Neuronal stem cell (in vitro differentiated cells): ENCODE measurements at regions not wholly inside any gene's neighbourhood (a gene's known extent, or its start where the extent isn't known, plus 50 kb on each side); places are given as distances from the start of the nearest gene placed in this dataset.

ENCODE experiments used
- DNase-seq: peaks from one replicate; pipeline ENCODE4 v3.0.0-alpha.2; 2013; ENCODE audit warnings: low spot score
- H2AFZ ChIP-seq: one replicate; pipeline ENCODE4 v1.6.1; 2013; ENCODE audit warnings: mild to moderate bottlenecking, low read length, inconsistent platforms
- H2AK5ac ChIP-seq: 2 replicates; pipeline ENCODE4 v1.6.1; 2013; ENCODE audit warnings: low read depth, mild to moderate bottlenecking, inconsistent platforms, low read length, moderate library complexity, mixed read lengths
- H2BK120ac ChIP-seq: 2 replicates; pipeline ENCODE4 v1.6.1; 2013; ENCODE audit warnings: low read depth, mild to moderate bottlenecking, inconsistent platforms, low read length, moderate library complexity, mixed read lengths
- H2BK12ac ChIP-seq: one replicate; pipeline ENCODE4 v1.6.1; 2013; ENCODE audit warnings: low read length, inconsistent platforms
- H2BK15ac ChIP-seq: 2 replicates; pipeline ENCODE4 v1.6.1; 2013; ENCODE audit warnings: mild to moderate bottlenecking, low read length, inconsistent platforms, mixed read lengths
- H2BK5ac ChIP-seq: one replicate; pipeline ENCODE4 v1.6.1; 2013; ENCODE audit warnings: inconsistent platforms, mild to moderate bottlenecking, low read length, moderate library complexity
- H3K14ac ChIP-seq: one replicate; pipeline ENCODE4 v1.6.1; 2013; ENCODE audit warnings: low read length, inconsistent platforms
- H3K18ac ChIP-seq: 2 replicates; pipeline ENCODE4 v1.6.1; 2013; ENCODE audit warnings: low read length, inconsistent platforms
- H3K23ac ChIP-seq: 2 replicates; pipeline ENCODE4 v1.6.1; 2013; ENCODE audit warnings: low read depth, mild to moderate bottlenecking, mixed read lengths, low read length, inconsistent platforms; ENCODE audit not compliant: poor library complexity
- H3K27ac ChIP-seq: replicated peaks from 3 replicates; pipeline ENCODE4 v1.5.1; 2013; ENCODE audit warnings: low read length, inconsistent platforms
- H3K27me3 ChIP-seq, 3 experiments: 2 replicates each; pipeline ENCODE4 v1.6.1; 2013; ENCODE audit warnings: low read length in 3 of 3, mild to moderate bottlenecking in 2 of 3, inconsistent platforms in 1 of 3, low read depth in 1 of 3, mixed read lengths in 1 of 3, moderate library complexity in 1 of 3; ENCODE audit not compliant: control insufficient read depth in 3 of 3, insufficient read depth in 3 of 3
- H3K36me3 ChIP-seq, 2 donors: replicated peaks in 1 of 2; 2 replicates each; pipeline ENCODE4 v1.6.1; 2013; ENCODE audit warnings: low read length in 2 of 2; ENCODE audit not compliant: control insufficient read depth in 2 of 2, insufficient read depth in 2 of 2
- H3K4ac ChIP-seq: 2 replicates; pipeline ENCODE4 v1.6.1; 2013; ENCODE audit warnings: inconsistent platforms, mild to moderate bottlenecking, low read length, moderate library complexity
- H3K4me1 ChIP-seq, 2 donors: 1 replicate in 1 of 2; 2 replicates in 1 of 2; pipeline ENCODE4 v1.6.1; 2013; ENCODE audit warnings: low read length in 2 of 2, low read depth in 1 of 2; ENCODE audit not compliant: control insufficient read depth in 2 of 2, insufficient read depth in 1 of 2
- H3K4me2 ChIP-seq: one replicate; pipeline ENCODE4 v1.6.1; 2013; ENCODE audit warnings: mild to moderate bottlenecking, low read length, inconsistent platforms; ENCODE audit not compliant: insufficient read depth, poor library complexity, severe bottlenecking
- H3K4me3 ChIP-seq, 2 donors: 2 replicates each; pipeline ENCODE4 v1.5.1; 2013; ENCODE audit warnings: low read length in 2 of 2, mild to moderate bottlenecking in 2 of 2, inconsistent platforms in 1 of 2, moderate library complexity in 1 of 2
- H3K79me1 ChIP-seq: one replicate; pipeline ENCODE4 v1.6.1; 2013; ENCODE audit warnings: low read depth, mild to moderate bottlenecking, inconsistent platforms, low read length, moderate library complexity
- H3K9ac ChIP-seq: one replicate; pipeline ENCODE4 v1.6.1; 2013; ENCODE audit warnings: mild to moderate bottlenecking, low read depth, low read length, inconsistent platforms; ENCODE audit not compliant: poor library complexity
- H3K9me3 ChIP-seq, 2 donors: replicated peaks in 1 of 2; 2 replicates each; pipeline versions ENCODE3 to v1.6.1; 2013; ENCODE audit warnings: low read length in 2 of 2, mild to moderate bottlenecking in 2 of 2, inconsistent platforms in 1 of 2, low read depth in 1 of 2, mixed read lengths in 1 of 2, moderate library complexity in 1 of 2; ENCODE audit not compliant: control insufficient read depth in 2 of 2, insufficient read depth in 1 of 2
- H4K8ac ChIP-seq: one replicate; pipeline ENCODE4 v1.6.1; 2013; ENCODE audit warnings: low read depth, mild to moderate bottlenecking, inconsistent platforms, low read length, moderate library complexity
- H4K91ac ChIP-seq: one replicate; pipeline ENCODE4 v1.6.1; 2013; ENCODE audit warnings: low read length, low read depth, mild to moderate bottlenecking, inconsistent platforms; ENCODE audit not compliant: poor library complexity
- WGBS, 2 donors: extraction: QIAGEN DNeasy Blood & Tissue Kit; methylation state at CpG; one replicate each; pipeline ENCODE4 v1.1.7; 2013; ENCODE audit warnings: missing lambda C conversion rate in 2 of 2, mixed read lengths in 1 of 2; ENCODE audit not compliant: insufficient read length in 2 of 2, insufficient replicate concordance in 1 of 2; ENCODE audit errors: extremely low coverage in 2 of 2; 5-methylcytosine and 5-hydroxymethylcytosine counted together

DNA sequence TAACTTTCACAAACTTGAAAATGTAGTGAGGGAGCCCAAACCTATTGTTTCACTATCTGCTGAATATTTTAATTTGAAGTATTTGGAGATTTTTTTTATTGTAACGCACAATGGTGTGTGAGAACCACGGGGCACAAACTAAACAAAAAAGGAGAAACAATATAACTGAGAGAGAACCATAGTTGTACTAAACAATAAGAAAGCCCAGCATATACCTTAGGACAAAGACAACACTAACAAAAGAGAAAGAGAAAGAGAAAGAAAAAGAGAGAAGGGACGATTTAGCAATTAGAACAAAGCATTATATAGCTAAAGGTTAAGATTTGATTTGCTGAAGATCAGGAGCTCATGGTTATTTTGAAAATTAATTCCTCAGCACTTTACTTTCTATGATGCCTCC lies 906.0 kb upstream of the NXPH2 start:
- Histone ChIP-seq H3K36me3 (no peaks in the 10 kb centered on the region), H3K27ac (no peak overlapping the region), H3K14ac (no peak overlapping the region), H3K4me3 (no peak overlapping the region), H2BK120ac (no peak overlapping the region), H3K27me3 (no peaks in the 10 kb centered on the region), H3K9ac (no peak overlapping the region), H3K23ac (no peak overlapping the region), H3K18ac (no peak overlapping the region), H3K9me3 (no peaks in the 10 kb centered on the region), H2BK5ac (no peak overlapping the region), H2AK5ac (no peak overlapping the region), H2BK12ac (no peak overlapping the region), H3K4me2 (no peak overlapping the region), H2BK15ac (no peak overlapping the region), H4K8ac (no peak overlapping the region), H3K79me1 (no peaks in the 10 kb centered on the region), H3K4ac (no peak overlapping the region), H3K4me1 (no peaks in the 10 kb centered on the region), H2AFZ (no peak overlapping the region), H4K91ac (no peak overlapping the region)
- whole genome bisulfite sequencing, 2 donors = no CpG with 5 or more reads among the region's 3 CpGs
- DNase-seq = no peak

DNA sequence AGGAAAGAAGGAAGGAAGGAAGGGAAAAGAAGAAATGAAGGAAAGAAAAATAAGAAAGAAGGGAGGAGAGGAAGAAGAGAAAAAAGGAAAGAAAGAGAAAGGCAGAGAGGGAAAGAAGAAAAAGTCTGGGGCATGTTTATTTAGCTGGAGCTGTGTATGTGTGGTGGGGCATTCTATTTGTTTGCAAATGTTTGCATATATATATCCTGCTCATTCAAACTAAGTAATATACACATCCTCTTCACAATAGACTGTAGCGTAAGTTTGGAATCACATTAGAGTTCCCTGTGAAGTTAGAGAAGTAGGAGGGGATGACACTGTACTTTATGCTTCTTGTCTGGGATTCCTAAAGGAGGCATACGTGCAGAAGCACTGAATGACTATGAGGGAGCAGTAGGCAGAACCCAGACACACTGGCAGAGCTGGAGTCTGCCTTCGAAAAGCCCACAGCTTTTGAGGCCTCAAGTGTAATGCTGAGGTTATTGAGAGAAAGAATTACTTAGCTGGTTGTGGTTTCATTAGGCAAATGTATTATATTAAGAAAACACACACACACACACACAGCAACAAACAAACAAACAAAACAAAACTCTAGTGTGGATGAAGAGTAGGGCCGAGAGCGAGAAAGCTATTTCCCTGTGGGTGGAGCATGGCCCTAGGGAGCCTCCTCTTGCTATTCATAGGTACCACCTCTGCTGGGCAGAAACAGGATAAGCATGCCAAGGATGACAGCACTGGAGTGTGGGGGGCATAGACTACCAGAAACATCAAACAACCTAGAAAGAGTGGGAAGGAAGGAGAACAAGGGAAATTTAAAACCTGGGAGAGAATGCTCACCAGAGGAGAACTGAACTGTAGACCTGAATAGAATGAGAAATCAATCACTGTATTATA lies 905.1 kb upstream of the NXPH2 start:
- Histone ChIP-seq H3K4me3 (no peak overlapping the region), H3K9ac (no peak overlapping the region), H3K23ac (no peak overlapping the region), H2BK15ac (no peak overlapping the region), H4K91ac (no peak overlapping the region), H2AFZ (no peak overlapping the region), H3K4ac (no peak overlapping the region), H2BK120ac (no peak overlapping the region), H3K18ac (no peak overlapping the region), H4K8ac (no peak overlapping the region), H2AK5ac (no peak overlapping the region), H3K4me2 (no peak overlapping the region), H3K27ac (no peak overlapping the region), H3K27me3 (no peaks in the 10 kb centered on the region), H3K79me1 (no peaks in the 10 kb centered on the region), H3K36me3 (no peaks in the 10 kb centered on the region), H2BK5ac (no peak overlapping the region), H3K4me1 (no peaks in the 10 kb centered on the region), H2BK12ac (no peak overlapping the region), H3K9me3 (no peaks in the 10 kb centered on the region), H3K14ac (no peak overlapping the region)
- WGBS, 2 donors = no CpG with 5 or more reads among the region's 5 CpGs
- DNase-seq = no peak

DNA sequence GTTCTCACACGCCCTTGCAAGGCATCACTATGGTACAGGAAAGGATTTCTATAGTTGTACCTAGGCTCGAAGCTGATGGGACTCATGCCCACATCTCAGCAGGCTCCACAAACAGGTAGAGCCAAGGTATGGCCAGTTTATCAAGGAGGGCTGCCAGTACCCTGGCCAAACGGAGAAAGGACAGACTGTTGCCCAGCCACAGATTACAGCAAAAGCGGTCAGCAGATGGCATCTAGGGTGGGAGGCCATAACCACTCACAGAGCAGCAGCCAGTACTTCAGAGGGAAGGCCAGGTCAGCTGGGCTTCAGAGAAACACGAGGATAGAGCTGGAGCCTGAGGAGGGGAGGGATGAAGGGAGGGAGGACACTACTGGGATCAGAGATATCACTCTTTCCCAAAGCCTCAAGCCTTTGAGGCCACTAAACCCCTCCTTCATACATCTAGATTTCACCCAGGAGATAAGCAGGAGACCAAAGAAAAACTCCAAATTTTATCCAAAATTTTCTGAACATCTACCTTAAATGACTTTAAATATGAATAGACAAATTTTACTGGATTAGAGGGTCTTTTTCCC lies 904.2 kb upstream of the NXPH2 start:
- H2AFZ ChIP-seq = no peak overlapping the region
- peak overlapping the region; percentile 59 for H3K18ac ChIP-seq
- no peak overlapping the region for H2BK120ac ChIP-seq
- H3K4me1 ChIP-seq = no peaks in the 10 kb centered on the region
- H2BK5ac ChIP-seq = no peak overlapping the region
- no peak overlapping the region for H3K27ac ChIP-seq
- no CpG with 5 or more reads among the region's 5 CpGs for WGBS, 2 donors
- H2BK12ac ChIP-seq = no peak overlapping the region
- H3K27me3 ChIP-seq = no peaks in the 10 kb centered on the region
- peak overlapping the region; percentile 83 for H4K8ac ChIP-seq
- no peak overlapping the region for H3K4me3 ChIP-seq
- H3K4ac ChIP-seq = no peak overlapping the region
- H4K91ac ChIP-seq = no peak overlapping the region
- no peak overlapping the region for H3K14ac ChIP-seq
- H3K9ac ChIP-seq = no peak overlapping the region
- H3K23ac ChIP-seq = no peak overlapping the region
- H3K36me3 ChIP-seq = no peaks in the 10 kb centered on the region
- no peaks in the 10 kb centered on the region for H3K79me1 ChIP-seq
- no peak for DNase-seq
- H2AK5ac ChIP-seq = no peak overlapping the region
- H2BK15ac ChIP-seq = peak overlapping the region; percentile 26
- H3K4me2 ChIP-seq = no peak overlapping the region
- peaks cover 0 to 2% of the 10 kb centered on the region in 2 donors for H3K9me3 ChIP-seq

DNA sequence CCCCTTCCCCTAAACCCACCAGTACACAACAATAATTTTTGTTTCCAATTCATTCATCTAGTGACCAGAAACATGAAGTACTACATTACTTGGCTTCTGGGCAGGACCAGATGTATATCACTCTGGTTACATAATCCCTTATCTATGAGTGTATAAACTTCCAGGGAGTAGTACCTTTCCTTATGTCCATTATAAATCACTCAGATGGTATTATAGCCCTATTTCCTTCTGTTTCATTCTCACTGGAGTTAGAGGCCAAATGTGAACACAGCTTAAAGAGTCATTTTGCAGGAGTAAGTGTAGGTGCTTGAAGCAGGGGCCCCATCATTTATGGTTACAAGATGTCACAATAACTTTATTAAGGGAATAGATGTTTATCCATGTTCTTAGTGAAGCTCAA lies 894.4 kb upstream of the NXPH2 start:
- Histone ChIP-seq H3K27me3 (no peaks in the 10 kb centered on the region), H3K9me3 (no peaks in the 10 kb centered on the region), H2BK12ac (no peak overlapping the region), H2BK5ac (no peak overlapping the region), H2AFZ (no peak overlapping the region), H3K18ac (no peak overlapping the region), H3K14ac (no peak overlapping the region), H3K27ac (no peak overlapping the region), H4K91ac (no peak overlapping the region), H3K9ac (no peak overlapping the region), H3K23ac (no peak overlapping the region), H3K79me1 (no peaks in the 10 kb centered on the region), H3K4me2 (no peak overlapping the region), H2AK5ac (no peak overlapping the region), H4K8ac (no peak overlapping the region), H3K4me1 (no peaks in the 10 kb centered on the region), H3K4me3 (no peak overlapping the region), H3K4ac (no peak overlapping the region), H3K36me3 (no peaks in the 10 kb centered on the region), H2BK15ac (no peak overlapping the region), H2BK120ac (no peak overlapping the region)
- DNase-seq = no peak
